Activated CD4-positive, alpha-beta T cell treated with anti-CD3 and anti-CD28 coated beads, Interleukin-2, amount 50 U/mL, for 1 hour (primary cell): ENCODE measurements at regions not wholly inside any gene's neighbourhood (a gene's known extent, or its start where the extent isn't known, plus 50 kb on each side); places are given as distances from the start of the nearest gene placed in this dataset.
"Not testable (repeated sequence)": the region's sequence is repeated elsewhere in the genome, so short reads cannot be mapped to it uniquely, and the experiment has no call there.

Experiments used
- DNase-seq: peaks from one replicate; pipeline ENCODE4 v3.0.0-alpha.2; 2020

DNA sequence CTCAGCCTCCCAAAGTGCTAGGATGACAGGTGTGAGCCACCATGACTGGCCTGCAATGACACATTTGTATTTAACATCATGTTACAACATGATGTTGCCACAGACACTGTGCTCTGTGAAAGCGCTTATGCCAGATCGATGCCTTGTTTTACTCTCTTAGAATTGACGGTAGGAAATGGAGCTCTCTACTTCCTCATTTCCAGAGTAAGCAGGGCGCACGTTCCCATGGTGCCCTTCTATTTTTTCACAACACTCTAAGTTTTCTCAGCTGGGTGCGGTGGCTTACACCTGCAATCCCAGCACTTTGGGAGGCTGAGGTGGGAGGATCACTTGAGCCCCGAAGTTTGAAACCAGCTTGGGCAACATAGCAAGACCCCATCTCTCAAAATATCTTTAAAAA lies 60.7 kb upstream of the DHRSX start:
- DNase-seq: no peak

DNA sequence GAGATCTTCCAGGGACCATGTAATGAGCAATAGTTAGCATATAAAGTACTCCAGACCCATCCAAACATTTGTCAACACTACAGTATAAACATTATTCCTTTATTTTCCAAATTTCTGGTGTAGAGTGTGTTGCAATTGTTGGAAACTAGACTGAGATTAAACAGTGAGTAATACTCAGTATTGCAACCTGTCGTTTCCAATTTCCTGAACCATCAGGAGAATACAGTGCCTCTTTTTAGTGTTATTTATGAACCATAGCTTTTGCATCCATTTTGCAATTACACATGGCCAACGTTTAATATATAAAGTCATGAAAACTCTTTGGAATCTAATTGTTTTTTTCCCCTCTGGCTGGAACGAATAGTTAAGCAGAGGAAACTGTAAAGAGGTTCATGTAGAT lies 58.3 kb upstream of the DHRSX start:
- DNase-seq: no peak

DNA sequence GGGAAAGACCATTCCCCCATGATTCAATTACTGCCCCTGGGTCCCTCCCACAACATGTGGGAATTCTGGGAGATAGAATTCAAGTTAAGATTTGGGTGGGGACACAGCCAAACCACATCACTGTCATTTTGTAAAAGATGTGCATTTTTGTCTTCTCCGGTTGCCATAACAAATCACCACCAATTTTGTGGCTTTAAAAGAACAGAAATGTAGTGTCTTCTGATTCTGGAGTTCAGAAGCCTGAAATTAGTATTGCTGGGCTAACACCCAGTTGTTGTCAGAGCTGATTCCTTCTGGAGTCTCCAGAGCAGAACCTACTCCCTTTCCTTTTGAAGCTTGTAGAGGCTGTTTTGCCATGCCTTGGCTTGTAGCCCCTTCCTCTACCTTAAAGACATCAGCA lies 54.1 kb upstream of the DHRSX start:
- DNase-seq: no peak

DNA sequence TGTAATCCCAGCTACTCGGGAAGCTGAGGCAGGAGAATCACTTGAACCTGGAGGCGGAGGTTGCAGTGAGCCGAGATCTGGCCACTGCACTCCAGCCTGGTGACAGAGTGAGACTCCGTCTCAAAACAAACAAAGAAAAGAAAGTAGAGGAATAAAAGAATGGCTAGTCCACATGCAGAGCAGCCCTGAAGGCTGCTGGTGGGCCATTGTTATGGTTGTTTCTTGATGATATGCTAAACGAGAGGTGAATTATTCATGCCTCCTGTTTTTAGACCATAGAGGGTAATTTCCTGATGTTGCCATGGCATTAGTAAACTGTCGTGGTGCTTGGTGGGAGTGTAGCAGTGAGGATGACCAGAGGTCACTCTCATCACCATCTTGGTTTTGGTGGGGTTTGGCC lies 53.3 kb upstream of the DHRSX start:
- DNase-seq: not testable (repeated sequence)

DNA sequence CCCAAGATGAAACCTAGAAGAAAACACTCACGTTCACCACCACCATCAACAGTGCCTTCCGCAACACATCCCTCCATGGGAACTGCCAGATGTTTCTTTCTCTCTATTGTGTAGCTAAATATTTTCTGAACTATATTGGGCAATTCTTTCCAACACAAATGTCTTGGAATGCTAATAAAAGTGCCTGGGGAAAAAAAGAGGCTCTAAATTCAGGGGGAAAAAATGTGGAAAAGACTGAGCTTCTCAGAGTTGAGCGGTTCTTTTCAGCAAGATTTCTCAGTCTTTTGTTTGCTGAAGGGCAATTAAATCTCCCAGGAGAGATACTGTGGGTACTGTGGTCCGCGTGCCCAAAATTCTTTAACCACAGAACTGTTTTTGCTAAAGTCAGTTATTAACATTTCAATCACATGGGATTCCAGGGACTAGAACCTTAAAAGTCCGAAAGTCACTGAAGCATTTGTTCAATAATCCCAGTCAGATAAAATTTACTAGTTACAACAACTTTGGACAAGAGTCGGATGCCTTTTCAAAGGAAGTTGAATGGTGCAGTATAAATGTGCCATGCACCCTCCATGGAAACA lies 51.9 kb upstream of the DHRSX start:
- DNase-seq: no peak

DNA sequence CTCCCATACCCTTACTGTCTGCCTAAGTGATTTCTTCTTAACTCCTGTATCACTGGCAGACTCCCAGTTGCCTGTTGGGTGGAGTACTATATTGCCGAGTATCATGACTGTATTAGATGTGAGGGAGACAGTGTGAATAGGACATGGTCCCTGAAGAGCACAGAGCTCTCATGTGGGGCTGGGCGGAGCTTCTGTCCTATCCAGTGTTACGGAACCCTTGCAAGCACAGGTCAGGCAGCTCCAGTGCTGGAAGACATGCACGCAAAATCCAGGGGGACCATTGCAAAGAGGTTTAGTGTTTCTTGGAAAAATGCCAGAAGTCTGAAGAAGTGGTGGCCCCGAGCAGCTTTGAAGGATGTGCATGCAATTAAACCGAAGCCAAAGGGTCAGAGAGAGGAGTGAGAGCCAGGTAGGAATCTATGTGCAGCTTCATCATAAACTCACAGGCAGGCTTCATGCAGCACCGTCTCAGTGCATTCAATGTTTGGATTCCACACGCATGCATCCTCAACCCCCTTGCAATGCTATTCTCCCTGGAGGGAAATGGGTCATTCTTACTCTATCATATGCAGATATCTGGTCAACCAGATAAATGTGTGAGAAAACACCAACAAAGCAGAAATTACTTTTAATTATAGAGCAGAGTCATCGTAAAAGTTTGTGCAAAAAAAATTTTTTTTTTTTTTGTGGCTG lies 49.7 kb upstream of the DHRSX start:
- no peak for DNase-seq
